ENCODE measurements at regions not wholly inside any gene's neighbourhood (a gene's known extent, or its start where the extent isn't known, plus 50 kb on each side); places are given as distances from the start of the nearest gene placed in this dataset.

- TF ChIP-seq, protein P1, sequence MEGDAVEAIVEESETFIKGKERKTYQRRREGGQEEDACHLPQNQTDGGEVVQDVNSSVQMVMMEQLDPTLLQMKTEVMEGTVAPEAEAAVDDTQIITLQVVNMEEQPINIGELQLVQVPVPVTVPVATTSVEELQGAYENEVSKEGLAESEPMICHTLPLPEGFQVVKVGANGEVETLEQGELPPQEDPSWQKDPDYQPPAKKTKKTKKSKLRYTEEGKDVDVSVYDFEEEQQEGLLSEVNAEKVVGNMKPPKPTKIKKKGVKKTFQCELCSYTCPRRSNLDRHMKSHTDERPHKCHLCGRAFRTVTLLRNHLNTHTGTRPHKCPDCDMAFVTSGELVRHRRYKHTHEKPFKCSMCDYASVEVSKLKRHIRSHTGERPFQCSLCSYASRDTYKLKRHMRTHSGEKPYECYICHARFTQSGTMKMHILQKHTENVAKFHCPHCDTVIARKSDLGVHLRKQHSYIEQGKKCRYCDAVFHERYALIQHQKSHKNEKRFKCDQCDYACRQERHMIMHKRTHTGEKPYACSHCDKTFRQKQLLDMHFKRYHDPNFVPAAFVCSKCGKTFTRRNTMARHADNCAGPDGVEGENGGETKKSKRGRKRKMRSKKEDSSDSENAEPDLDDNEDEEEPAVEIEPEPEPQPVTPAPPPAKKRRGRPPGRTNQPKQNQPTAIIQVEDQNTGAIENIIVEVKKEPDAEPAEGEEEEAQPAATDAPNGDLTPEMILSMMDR (IDR thresholded peaks at IDR 0.05 in 2 of 3, conservative IDR thresholded peaks at IDR 0.05 in 1 of 3; ENCODE audit: borderline replicate concordance in 1 of 3, insufficient read depth in 1 of 3, low read depth in 2 of 3, low read length in 2 of 3): no peak
- TF ChIP-seq POLR2AphosphoS5 (IDR thresholded peaks at IDR 0.05; ENCODE audit: low read depth, low read length) (no peak), CEBPB (IDR thresholded peaks at IDR 0.05; ENCODE audit: low read depth) (no peak), ZFX (IDR thresholded peaks at IDR 0.05) (no peak), JUND (IDR thresholded peaks at IDR 0.05) (no peak), POLR2A (IDR thresholded peaks at IDR 0.05; ENCODE audit: borderline replicate concordance, extremely low read depth, insufficient read depth, insufficient read length) (no peak), EZH2 (IDR thresholded peaks at IDR 0.05) (no peak), ZBTB33 (IDR thresholded peaks at IDR 0.05; ENCODE audit: extremely low read depth, insufficient replicate concordance, low read length) (no peak)
- TF ChIP-seq, protein P2, sequence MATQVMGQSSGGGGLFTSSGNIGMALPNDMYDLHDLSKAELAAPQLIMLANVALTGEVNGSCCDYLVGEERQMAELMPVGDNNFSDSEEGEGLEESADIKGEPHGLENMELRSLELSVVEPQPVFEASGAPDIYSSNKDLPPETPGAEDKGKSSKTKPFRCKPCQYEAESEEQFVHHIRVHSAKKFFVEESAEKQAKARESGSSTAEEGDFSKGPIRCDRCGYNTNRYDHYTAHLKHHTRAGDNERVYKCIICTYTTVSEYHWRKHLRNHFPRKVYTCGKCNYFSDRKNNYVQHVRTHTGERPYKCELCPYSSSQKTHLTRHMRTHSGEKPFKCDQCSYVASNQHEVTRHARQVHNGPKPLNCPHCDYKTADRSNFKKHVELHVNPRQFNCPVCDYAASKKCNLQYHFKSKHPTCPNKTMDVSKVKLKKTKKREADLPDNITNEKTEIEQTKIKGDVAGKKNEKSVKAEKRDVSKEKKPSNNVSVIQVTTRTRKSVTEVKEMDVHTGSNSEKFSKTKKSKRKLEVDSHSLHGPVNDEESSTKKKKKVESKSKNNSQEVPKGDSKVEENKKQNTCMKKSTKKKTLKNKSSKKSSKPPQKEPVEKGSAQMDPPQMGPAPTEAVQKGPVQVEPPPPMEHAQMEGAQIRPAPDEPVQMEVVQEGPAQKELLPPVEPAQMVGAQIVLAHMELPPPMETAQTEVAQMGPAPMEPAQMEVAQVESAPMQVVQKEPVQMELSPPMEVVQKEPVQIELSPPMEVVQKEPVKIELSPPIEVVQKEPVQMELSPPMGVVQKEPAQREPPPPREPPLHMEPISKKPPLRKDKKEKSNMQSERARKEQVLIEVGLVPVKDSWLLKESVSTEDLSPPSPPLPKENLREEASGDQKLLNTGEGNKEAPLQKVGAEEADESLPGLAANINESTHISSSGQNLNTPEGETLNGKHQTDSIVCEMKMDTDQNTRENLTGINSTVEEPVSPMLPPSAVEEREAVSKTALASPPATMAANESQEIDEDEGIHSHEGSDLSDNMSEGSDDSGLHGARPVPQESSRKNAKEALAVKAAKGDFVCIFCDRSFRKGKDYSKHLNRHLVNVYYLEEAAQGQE (IDR thresholded peaks at IDR 0.05; ENCODE audit: low read depth): no peak
Observed at GRCh38 chr7:137146552-137147337, 196.8 kb downstream of the PTN start.
